ENCODE measurements at regions not wholly inside any gene's neighbourhood (a gene's known extent, or its start where the extent isn't known, plus 50 kb on each side); places are given as distances from the start of the nearest gene placed in this dataset.
A peak's percentile ranks its signal among the peaks of the same experiment; 100 is the strongest.
"Not testable (repeated sequence)": the region's sequence is repeated elsewhere in the genome, so short reads cannot be mapped to it uniquely, and the experiment has no call there.

GRCh38 chr10:10055656-10056442 lies 961.8 kb upstream of the CELF2 start:
- DNase-seq: no peak

DNA sequence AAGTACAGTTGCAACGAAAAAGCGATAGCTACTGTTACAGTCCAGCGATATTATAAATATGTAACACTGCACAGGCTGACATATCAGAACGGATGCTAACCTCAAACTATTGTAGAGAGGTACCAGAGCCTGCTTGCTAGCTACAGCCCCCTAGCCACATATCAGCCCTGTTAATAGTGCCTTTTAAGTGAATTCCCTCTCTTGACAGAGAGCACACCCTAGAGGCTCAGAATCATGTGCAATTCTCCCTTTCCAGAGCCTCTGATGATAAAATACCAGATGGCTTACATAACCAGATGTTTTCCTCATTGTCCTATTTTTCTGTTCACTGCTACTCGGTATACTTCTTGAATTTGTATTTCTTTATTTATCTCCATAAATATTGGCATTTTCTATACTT lies 960.7 kb upstream of the CELF2 start:
- DNase-seq: no peak

DNA sequence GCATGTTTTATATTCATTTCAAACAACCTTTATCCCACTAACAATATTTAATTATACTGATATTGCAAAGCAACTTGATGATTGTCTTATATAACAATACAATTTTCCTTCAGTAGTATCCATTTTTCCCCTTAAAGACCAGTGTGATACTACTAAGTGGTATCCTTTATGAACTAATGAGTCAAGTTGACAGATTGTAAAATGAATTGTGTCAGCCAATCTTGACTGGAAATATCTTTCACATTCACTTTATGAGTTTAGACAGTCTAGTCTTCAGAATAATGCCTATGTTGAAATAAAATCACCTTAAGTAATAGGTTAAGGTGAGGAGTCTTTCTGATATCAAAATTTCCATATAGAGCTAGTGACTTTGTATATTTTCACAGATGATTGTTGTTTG lies 950.0 kb upstream of the CELF2 start:
- DNase-seq: no peak

- not testable (repeated sequence) for DNase-seq
Measured at GRCh38 chr10:10074847-10075246, 942.8 kb upstream of the CELF2 start.

DNA sequence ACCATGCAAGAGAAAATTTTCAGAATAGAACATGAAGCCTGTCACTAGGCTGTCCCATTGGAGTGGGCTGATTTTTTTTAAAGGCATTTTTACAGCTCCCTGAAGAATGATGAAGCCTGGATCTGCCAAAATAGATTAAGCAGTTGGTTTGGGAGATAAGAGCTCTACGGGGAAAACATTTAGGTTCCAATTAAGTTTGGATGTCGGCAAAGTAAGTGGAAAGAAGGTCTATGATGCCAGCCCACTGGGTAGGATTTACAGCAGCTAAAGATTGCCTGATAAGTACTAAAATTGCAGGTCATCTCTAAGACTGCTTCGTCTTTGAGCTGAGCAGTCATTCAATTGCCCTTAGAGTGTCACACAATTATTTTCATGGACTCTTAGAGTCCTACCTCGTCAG lies 939.2 kb upstream of the CELF2 start:
- no peak for DNase-seq

- no peak for DNase-seq
Measured at GRCh38 chr10:10092581-10092980, 925.1 kb upstream of the CELF2 start.

DNA sequence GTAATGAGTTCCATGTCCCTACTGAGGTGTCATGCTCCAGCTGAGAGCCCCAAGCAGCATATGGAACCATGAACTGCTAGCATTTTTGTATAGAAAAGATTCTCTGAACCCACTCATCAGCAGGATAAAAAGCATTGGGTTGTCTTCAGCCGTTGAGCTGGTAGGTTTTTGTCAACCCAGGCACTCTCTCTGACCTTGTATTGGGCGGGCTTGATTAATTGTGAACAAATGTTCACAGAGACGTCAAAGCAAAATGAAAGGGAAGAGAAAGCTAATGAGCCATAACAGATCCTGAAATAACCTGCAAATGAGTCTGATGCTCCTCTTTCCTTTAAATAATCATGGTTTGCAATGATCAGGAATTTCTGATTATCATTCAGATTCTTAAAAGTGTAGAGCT lies 924.7 kb upstream of the CELF2 start:
- no peak for DNase-seq

- DNase-seq: no peak
Measured at GRCh38 chr10:10094691-10095090, 923.0 kb upstream of the CELF2 start.

GRCh38 chr10:10096296-10096695 lies 921.4 kb upstream of the CELF2 start:
- no peak for DNase-seq

- DNase-seq: no peak
Measured at GRCh38 chr10:10096898-10097297, 920.8 kb upstream of the CELF2 start.

- DNase-seq: no peak
Measured at GRCh38 chr10:10101106-10101505, 916.6 kb upstream of the CELF2 start.

- DNase-seq: no peak
Measured at GRCh38 chr10:10110844-10111490, 906.7 kb upstream of the CELF2 start.

- no peak for DNase-seq
Measured at GRCh38 chr10:10118131-10118530, 899.5 kb upstream of the CELF2 start.

DNA sequence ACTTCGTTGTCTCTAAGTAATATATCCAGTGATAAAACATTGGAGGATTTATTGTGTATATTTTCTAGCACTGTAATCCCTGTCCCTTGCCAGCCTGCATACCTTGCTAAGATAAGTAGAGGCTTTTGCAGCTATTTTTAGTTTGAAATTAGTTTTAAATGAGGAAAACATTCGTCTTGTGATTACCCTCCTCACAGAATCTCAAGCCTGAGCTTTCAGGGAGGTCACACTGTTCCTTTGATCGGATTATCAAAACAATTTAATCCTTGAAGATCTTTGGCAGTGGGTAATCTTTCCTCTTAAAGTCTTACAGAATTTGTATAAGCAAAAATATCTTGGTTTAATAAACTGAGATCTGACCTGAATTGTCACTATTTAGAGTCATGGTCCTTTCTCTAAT lies 897.0 kb upstream of the CELF2 start:
- DNase-seq: no peak

DNA sequence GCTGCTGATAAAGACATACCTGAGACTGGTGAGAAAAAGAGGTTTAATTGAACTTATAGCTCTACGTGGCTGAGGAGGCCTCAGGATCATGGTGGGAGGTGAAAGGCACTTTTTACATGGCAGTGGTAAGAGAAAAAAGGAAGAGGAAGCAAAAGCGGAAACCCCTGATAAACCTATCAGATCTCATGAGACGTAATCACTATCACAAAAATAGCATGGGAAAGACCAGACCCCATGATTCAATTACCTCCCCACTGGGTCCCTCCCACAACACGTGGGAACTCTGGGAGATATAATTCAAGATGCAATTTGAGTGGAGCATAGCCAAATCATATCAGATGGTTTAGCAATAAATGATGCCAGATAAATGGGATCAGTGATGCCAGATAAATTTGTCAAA lies 892.0 kb upstream of the CELF2 start:
- DNase-seq: no peak

DNA sequence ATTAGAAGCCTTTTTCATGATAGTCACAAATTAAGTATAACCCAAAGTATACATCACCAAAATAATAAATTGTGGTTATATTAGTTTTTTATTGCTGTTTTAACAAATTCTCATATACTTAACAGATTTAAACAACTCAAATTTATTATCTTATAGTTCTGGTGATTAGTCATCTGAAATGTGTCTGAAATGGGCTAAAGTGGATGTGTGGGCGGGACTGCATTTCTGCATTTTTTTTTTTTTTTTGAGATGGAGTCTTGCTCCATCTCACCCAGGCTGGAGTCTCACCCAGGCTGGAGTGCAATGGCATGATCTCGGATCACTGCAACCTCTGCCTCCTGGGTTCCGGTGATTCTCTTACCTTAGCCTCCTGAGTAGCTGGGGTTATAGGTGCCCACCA lies 891.5 kb upstream of the CELF2 start:
- DNase-seq: no peak

DNA sequence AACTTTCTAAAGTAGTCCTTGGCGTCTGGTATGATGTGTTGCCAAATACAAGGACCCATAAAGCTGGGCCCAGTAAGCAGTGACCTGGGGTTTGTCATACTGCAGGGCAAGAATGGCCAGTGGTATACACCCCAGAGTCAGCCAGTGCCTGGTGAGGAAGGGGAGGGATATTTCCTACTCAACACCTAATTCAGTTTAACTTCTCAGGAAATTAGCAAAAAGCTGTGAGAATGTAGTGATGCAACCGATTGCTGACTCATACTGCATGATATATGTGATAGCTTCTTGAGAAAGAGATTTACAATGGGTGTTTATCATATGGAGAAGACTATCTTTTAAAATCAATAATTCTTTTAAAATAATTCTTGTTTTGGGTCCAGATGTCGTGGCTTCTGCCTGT lies 889.3 kb upstream of the CELF2 start:
- DNase-seq: no peak

DNA sequence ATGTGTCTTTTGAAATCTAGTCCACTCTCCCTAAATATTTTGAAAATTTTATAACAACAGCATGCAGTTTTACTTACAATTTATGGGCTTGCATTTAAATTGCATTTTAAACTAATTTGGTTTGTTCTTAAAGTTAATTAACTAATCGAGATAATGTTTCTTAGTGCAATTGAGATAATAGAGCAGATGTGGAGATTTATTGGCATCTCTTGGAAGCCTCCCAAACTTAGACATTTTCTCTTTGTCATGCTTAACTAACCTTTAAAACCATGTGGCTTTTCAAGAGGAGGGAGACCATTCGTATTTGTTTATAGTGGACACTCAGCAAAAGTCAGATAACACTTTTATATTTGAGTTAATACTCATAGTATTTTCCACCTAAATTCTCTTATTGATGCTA lies 887.0 kb upstream of the CELF2 start:
- DNase-seq: no peak

GRCh38 chr10:10132009-10132408 lies 885.7 kb upstream of the CELF2 start:
- DNase-seq: peak in 2 of 58 donors; percentile 7 to 46

DNA sequence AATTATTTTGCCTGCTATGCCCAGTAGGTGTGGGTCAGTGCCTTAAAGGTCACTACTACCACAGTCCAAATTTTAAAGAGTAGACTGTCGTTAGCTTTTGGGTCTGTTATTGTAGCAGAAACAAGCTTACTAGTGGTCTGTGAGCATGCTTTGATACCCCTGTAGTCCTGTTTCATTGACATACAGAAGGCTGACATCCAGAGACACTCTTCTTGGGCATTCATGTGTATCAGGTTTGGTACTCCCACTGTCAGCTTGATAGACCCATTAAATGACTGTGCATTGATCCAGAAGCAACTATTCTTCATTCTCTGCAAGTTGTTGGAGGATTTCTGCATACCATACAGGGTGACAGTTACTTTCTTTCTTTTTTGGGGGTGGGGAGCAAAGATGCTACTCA lies 884.4 kb upstream of the CELF2 start:
- DNase-seq: no peak

DNA sequence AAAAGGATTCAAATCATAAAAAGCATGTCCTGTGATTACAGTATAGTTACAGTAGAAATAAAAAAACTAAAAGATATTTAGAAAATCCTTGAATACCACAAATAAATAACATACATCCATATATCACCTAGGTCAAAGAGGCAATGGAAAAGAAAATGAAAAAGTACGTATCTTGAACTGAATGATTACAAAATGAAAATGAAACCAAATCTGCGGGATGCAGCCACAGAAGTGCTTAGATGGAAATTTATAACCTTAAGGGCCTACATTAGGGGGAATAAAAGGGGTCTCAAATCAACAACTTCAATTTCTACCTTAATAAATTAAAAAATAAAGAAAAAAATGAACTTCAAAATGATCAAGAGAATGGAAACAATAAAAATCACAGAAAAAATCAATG lies 879.0 kb upstream of the CELF2 start:
- DNase-seq: no peak

DNA sequence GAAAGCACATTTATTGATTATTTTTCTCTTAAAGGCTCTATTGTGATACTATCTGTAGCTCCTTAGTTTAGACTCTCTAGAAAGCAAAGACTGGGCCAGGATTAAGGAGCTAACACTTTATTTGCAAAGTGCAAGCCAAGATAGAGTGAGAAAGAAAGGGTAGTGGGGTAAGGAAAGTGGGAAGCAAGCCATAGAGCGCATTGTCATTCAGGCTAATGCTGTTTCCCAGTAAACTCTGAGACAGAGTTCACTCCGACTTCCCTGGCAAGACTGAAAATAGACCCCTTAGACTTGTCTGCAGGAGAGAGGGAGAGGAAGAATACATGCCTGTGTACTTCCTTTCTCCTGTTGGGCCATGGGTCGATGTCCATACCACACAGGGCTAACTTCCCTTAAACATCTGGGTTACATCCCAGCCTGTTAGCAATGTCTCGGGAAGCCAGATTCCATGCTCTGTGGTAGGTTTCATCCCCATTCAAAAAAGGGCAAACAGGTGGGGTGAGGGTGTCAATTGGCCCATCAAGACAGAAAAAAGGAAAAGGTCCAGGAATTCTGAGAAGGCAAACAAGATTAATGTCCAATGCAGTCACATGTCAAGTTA lies 875.8 kb upstream of the CELF2 start:
- DNase-seq: no peak

DNA sequence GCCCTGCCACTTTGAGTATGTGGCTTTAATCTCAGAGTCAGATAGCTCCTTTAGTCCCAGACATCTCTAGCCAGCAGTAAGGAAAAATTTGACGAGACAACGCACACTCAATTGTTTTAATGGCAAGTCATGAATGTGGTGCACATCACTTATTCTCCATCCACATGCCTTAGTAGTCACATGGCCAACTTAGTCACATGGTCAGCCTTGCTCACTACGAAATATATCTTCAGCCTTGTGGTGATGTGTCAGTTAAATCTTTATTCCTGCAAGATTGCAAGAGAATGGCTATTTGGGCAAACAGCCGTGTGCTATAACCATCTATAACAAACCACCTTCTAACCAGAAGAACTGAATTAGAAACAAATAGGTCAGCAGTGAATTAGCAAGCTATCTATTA lies 871.1 kb upstream of the CELF2 start:
- DNase-seq: no peak
